HS-5 (cell line): ENCODE measurements at regions not wholly inside any gene's neighbourhood (a gene's known extent, or its start where the extent isn't known, plus 50 kb on each side); places are given as distances from the start of the nearest gene placed in this dataset.

ENCODE experiments used
- DNase-seq: peaks from one replicate; pipeline ENCODE4 v3.0.0-alpha.2; 2012; ENCODE audit warnings: low read depth

DNA sequence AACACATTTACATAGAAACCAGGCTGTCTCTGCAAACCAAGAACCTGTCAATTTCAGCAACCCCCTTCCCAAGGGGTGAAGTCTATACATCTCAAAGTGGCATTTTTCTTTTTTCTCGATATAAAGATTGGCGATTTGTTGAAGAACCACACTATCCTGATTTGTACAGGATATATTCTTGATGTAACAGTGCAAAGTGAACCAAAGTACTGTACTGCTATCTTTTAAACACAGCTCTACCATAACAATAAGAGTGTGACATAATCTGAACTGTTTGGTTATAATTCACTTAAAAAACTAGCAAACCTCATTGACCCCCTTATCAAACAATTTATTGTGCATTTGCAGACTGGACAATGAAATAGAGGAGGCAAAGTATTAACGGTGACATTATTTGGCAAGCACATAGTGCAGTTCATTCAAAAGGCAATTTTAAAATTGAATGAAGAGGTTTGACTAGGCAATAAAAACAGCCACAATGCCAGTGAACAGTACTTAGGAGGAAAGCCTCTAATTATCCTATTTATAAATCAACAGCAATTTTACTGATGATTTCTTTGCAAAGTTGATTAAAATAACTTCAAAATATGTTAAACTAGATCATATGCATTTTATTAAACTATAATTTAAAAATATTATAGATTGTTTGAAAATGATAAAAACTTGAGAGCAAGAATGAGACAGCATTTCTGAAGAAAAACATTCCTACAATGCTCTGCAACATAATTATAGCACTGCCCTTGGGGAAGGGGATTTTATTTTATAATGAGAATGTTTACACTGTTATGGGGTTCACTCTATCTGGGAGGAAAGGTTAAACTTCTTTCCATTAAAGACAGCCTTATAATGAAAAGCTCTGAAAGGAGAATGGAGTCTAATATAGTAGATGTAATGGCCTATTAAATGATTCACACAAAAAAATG is 440.9 kb downstream of the ZEB2 start:
- no peak for DNase-seq

DNA sequence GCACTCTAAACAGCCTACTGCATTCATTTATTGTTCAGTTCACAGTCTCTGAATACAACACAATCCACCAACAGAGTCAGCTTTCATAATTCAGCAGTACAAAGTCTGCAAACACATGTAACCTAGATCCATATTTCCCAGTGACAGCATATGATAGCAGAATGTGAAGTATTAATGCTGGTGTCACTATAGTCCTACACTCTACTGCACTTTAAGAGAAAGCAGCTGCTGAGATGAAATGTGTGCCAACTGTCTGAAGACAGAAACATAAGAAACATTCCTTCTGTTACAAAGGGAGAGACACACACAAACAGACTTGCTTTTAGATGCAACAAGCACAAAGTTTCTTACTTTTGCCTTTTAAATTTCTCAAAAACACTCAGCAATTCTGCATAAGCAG is 441.8 kb downstream of the ZEB2 start:
- DNase-seq = no peak

GRCh38 chr2:144074450-144074849 is 445.5 kb downstream of the ZEB2 start:
- no peak for DNase-seq

GRCh38 chr2:144071461-144071860 is 448.5 kb downstream of the ZEB2 start:
- no peak for DNase-seq

GRCh38 chr2:144067506-144067905 is 452.4 kb downstream of the ZEB2 start:
- no peak for DNase-seq

DNA sequence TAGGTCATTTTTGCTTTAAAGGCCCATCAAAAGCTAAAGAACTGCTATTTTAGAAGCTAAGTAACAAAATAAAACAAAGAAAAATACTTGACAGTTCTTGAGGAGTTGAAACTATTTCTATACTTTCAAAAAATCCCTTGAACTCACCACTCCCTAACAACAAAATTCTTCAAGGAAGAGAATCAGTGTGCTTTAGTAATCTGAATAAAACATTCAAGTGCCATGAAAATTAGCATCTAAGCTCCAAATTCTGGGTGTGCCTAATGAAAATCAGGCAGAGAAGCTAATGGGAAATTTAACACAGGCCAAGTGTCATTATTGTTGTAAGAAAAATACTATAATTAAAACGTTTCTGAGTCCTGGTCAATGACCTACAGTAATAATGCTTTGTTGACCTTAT is 456.3 kb downstream of the ZEB2 start:
- DNase-seq = no peak

DNA sequence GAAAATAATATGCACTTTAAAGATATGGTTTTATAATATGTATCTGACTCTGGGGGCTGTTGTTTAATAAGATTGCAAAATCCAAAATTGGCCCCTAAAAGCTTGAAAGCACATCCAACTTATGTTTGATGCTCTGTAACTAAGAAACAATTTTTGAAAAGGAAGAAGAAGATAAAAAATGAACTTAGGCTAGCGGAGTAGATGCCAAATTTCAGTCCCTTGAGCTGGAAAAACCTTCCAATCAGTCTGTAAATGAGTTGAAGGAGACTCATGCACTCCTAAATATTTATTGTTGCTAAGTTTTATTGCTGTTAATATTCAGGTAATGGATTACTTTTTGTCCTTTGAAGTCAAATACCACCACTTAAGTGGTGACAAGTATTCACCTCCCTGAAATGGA is 465.0 kb downstream of the ZEB2 start:
- DNase-seq = no peak

- no peak for DNase-seq
Measured at GRCh38 chr2:144052083-144052482, 467.8 kb downstream of the ZEB2 start.

DNA sequence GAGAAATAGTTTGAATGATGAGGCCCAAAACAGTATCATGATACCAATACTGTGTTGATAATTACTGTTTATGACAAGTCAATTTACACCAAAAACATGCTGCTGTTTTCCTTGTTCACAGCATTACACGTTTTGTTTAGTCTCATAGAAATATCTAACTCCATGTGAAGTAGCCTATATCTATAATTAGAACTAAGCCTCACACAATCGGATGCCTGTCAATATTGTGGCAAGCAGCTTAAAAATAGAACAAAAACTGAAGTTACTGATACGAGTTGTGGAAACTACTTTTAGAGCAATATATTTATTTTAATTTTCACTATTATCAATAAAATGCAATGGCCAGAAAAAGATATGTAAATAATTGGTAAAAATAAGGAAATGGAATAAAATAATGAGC is 470.8 kb downstream of the ZEB2 start:
- no peak for DNase-seq

- DNase-seq = no peak
Measured at GRCh38 chr2:144048631-144049060, 471.3 kb downstream of the ZEB2 start.

- no peak for DNase-seq
Measured at GRCh38 chr2:144042751-144043150, 477.2 kb downstream of the ZEB2 start.

DNA sequence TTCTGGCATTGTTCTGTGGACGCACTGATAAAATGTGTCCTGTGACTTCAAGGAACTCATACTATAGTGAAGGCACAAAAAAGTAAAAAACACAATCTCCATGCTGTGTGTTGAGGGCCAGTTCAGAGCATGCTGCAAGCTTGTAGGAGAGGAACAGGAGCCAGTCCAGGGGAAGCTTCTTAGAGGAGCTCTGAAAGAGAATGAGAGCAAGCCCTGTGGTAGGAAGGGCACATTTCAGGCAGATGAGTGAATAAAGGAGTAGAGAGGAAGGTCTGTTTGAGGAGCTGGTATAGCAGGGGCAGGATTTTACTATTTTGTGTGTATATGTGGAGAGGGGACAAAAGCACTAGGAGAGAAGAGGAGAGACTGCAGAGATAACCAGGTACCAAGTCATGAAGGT is 478.3 kb downstream of the ZEB2 start:
- no peak for DNase-seq

- no peak for DNase-seq
Measured at GRCh38 chr2:144040834-144041233, 479.1 kb downstream of the ZEB2 start.

DNA sequence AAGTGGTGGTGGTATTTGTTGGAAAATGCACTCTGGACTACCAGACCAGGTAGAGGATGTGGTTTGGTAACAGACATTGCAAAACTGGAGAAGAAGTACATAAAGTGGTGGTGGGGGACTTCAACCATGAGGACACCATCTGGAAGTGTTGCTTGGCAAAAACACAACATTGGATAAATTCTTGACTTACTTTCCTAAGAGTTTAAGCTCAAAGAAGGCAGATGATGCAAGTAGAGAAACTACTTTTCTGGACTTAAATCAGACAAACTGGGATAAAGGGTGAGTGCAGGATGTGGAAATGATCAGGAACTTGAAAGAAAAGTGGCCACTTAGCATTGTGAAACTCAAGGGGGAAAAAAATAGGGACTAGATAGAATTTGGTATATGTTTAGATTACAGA is 487.4 kb downstream of the ZEB2 start:
- no peak for DNase-seq

DNA sequence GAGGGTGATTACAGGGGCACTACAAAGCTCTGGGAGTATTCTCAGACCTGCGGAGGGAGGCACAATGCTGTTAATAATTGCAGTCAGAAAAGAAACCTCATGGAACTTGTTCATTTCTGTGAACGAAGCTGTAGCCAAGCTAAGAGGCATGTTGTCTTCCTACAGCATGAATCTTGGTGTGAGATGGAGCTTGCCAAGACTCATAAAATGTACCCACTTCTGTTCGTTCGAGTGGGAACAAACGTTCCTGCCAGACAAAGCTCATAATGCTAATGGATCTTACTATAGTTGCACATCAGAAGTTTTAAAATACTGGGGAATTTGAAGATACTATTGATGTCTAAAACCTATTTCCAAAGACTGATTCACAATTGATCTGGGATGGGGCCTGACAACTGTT is 489.1 kb downstream of the ZEB2 start:
- DNase-seq = no peak

DNA sequence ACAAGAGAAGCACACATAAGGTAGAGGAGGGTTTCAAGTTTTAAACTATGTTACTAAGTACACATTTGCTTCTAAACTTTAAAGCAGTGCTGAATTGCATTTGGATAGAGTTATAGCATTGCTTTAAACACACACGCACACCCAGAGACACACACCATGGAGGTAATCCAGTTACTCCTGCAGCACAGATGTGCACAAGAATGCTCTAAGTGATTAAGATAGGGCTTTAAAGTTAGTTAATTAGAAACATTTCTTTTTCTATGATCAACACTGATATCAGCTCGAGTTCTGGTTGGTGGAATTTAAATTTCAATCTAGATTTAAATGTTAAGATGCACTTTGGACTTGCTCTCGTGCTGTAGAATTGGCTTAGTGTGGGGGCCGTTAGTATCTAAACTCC is 492.3 kb downstream of the ZEB2 start:
- DNase-seq = no peak

GRCh38 chr2:144026753-144027152 is 493.2 kb downstream of the ZEB2 start:
- no peak for DNase-seq

GRCh38 chr2:144020047-144020446 is 499.9 kb downstream of the ZEB2 start:
- DNase-seq = no peak

GRCh38 chr2:144015655-144016245 is 504.2 kb downstream of the ZEB2 start:
- DNase-seq = peak; percentile 86

- DNase-seq = no peak
Measured at GRCh38 chr2:144015036-144015435, 504.9 kb downstream of the ZEB2 start.

GRCh38 chr2:144014103-144014502 is 505.8 kb downstream of the ZEB2 start:
- peak; percentile 28 for DNase-seq

GRCh38 chr2:144012304-144012703 is 507.6 kb downstream of the ZEB2 start:
- no peak for DNase-seq

- DNase-seq = no peak
Measured at GRCh38 chr2:144011553-144011952, 508.4 kb downstream of the ZEB2 start.

- DNase-seq = no peak
Measured at GRCh38 chr2:144011098-144011497, 508.8 kb downstream of the ZEB2 start.
